ENCODE measurements at regions not wholly inside any gene's neighbourhood (a gene's known extent, or its start where the extent isn't known, plus 50 kb on each side); places are given as distances from the start of the nearest gene placed in this dataset.

- Histone ChIP-seq H3K4me3 (no peak overlapping the region), H3K4me1 (no peaks in the 10 kb centered on the region), H3K27me3 (no peaks in the 10 kb centered on the region), H3K36me3 (no peaks in the 10 kb centered on the region), H3K9me3 (no peaks in the 10 kb centered on the region), H3K27ac (no peak overlapping the region)
- WGBS, 2 donors, result 86 to 100% methylated on average over 1 of the region's 1 CpG
- no peak for DNase-seq (ENCODE audit: low spot score in 2 of 2)
- TF ChIP-seq POLR2A (IDR thresholded peaks at IDR 0.05) (no peak), EP300 (IDR thresholded peaks at IDR 0.05) (no peak)
- TF ChIP-seq, protein P1, sequence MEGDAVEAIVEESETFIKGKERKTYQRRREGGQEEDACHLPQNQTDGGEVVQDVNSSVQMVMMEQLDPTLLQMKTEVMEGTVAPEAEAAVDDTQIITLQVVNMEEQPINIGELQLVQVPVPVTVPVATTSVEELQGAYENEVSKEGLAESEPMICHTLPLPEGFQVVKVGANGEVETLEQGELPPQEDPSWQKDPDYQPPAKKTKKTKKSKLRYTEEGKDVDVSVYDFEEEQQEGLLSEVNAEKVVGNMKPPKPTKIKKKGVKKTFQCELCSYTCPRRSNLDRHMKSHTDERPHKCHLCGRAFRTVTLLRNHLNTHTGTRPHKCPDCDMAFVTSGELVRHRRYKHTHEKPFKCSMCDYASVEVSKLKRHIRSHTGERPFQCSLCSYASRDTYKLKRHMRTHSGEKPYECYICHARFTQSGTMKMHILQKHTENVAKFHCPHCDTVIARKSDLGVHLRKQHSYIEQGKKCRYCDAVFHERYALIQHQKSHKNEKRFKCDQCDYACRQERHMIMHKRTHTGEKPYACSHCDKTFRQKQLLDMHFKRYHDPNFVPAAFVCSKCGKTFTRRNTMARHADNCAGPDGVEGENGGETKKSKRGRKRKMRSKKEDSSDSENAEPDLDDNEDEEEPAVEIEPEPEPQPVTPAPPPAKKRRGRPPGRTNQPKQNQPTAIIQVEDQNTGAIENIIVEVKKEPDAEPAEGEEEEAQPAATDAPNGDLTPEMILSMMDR (IDR thresholded peaks at IDR 0.05), result no peak
Observed at GRCh38 chr14:97624985-97625384, 827.8 kb downstream of the VRK1 start.

DNA sequence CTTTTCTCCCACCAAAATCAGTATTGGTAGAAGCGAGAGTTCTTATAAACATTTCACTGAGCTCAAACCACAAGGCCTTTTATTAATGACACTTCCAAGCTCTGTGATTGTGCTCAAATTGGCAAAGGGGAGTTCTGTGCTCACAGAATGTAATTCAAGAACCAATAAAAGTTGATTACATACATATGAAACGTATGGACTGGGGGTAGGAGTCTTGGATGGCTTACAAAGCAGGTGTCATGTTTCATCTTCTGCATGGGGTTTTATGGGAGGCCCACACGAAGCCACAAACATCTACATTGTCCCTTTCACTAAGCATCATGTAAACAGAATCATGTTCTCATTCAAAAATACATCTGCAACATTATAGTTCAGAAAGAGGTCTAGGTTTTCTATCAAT, 828.3 kb downstream of the VRK1 start:
- 23 to 30% methylated on average over 3 of the region's 3 CpGs for WGBS, 2 donors
- no peak for DNase-seq (ENCODE audit: low spot score in 2 of 2)
- no peak overlapping the region for H3K4me3 ChIP-seq
- no peak for TF ChIP-seq EP300 (IDR thresholded peaks at IDR 0.05)
- no peaks in the 10 kb centered on the region for H3K9me3 ChIP-seq
- H3K27me3 ChIP-seq, result no peaks in the 10 kb centered on the region
- no peaks in the 10 kb centered on the region for H3K36me3 ChIP-seq
- H3K4me1 ChIP-seq, result no peaks in the 10 kb centered on the region
- H3K27ac ChIP-seq, result no peak overlapping the region

GRCh38 chr14:97626088-97626487, 828.9 kb downstream of the VRK1 start:
- no peak for DNase-seq (ENCODE audit: low spot score in 2 of 2)
- Histone ChIP-seq H3K27me3 (no peaks in the 10 kb centered on the region), H3K36me3 (no peaks in the 10 kb centered on the region), H3K4me1 (no peaks in the 10 kb centered on the region), H3K4me3 (no peak overlapping the region), H3K27ac (no peak overlapping the region), H3K9me3 (no peaks in the 10 kb centered on the region)
- TF ChIP-seq, protein P1 (IDR thresholded peaks at IDR 0.05), result no peak
- no peak for TF ChIP-seq POLR2A (IDR thresholded peaks at IDR 0.05)
- TF ChIP-seq EP300 (IDR thresholded peaks at IDR 0.05), result no peak
- 41 to 50% methylated on average over 4 of the region's 4 CpGs for WGBS, 2 donors

DNA sequence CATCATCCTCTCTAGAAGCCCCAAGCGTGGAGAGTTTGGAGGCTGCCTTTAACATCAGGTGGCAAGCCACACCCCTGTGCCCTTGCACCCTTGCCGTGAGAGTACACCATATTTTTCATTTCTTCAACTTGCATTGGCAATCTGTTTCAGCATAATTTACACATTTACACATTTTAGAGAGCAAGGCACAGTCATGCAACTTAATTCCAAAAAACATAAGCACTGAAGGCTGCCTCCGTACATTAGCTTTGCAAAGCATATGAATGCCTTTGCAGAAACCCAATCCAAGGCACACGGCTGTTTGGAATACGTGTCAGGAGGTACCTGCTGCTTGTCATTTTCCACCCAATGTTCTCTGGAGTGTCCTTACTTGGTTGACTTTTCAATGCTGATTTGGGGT, 833.1 kb downstream of the VRK1 start:
- no peaks in the 10 kb centered on the region for H3K36me3 ChIP-seq
- no peak overlapping the region for H3K4me3 ChIP-seq
- H3K9me3 ChIP-seq, result no peaks in the 10 kb centered on the region
- no peak overlapping the region for H3K27ac ChIP-seq
- 69% methylated on average over 5 of the region's 5 CpGs for WGBS, 2 donors
- H3K27me3 ChIP-seq, result no peaks in the 10 kb centered on the region
- TF ChIP-seq POLR2A (IDR thresholded peaks at IDR 0.05) (no peak), EP300 (IDR thresholded peaks at IDR 0.05) (no peak)
- TF ChIP-seq, protein P1 (IDR thresholded peaks at IDR 0.05), result no peak
- no peak for DNase-seq (ENCODE audit: low spot score in 2 of 2)
- H3K4me1 ChIP-seq, result peaks cover 0 to 12% (median 0%) of the 10 kb centered on the region in 4 donors

DNA sequence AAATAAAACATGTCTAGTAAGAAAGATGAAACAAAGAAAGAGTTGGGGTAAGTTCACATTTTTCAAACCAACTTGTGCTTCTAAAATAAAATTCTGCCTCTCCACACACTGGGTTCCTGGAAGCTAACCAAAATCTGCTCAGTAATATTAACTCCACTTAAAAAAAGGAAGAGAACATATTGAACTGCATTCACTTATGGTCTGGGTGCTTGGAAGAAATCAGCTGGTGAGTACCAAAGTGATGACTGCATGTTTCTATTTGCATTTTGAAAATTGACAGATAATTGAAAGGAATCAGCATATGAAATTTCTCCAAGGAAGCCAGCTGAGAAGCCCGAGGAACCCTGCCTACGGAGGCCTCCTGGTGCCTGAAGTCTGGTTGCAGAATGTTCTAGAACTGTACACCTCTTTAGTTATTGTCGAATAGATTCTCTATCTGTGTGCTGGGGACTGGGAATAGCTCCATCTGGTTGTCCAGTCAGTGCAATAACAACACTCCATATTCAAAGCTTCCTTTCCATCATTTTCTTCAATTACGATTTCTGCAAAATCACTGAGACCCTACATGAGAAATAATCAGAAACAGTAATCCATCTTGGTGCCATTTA, 836.1 kb downstream of the VRK1 start:
- Histone ChIP-seq H3K27ac (no peak overlapping the region), H3K9me3 (no peaks in the 10 kb centered on the region), H3K4me3 (no peak overlapping the region), H3K36me3 (no peaks in the 10 kb centered on the region), H3K27me3 (no peaks in the 10 kb centered on the region), H3K4me1 (peaks cover 0 to 12% (median 0%) of the 10 kb centered on the region in 4 donors)
- no peak for DNase-seq (ENCODE audit: low spot score in 2 of 2)
- 81 to 82% methylated on average over 4 of the region's 4 CpGs for WGBS, 2 donors
- TF ChIP-seq EP300 (IDR thresholded peaks at IDR 0.05) (no peak), POLR2A (IDR thresholded peaks at IDR 0.05) (no peak)
- TF ChIP-seq, protein P1 (IDR thresholded peaks at IDR 0.05), result no peak

DNA sequence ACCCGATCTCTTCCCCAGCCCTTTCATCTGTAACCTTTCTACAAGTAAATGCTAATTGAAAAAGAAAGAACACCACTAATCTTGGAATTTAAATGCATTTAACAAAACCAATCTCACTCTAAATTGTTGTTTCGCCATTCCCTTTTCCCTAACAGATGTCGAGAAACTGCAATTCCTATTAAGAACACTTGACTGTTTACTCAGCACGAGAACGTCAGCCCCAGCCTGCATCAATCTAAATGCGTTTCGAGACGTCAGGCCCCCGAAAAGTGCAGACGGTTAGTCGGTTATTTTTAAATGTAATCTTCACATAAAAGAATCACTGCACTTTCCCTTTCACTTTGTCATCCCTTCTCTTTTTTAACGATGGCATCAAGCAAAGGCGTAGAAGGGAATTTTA, 837.6 kb downstream of the VRK1 start:
- WGBS, 2 donors, result 24 to 26% methylated on average over 13 of the region's 13 CpGs

More for the DNA sequence above, 837.6 kb downstream of the VRK1 start:
- no peak overlapping the region for H3K27ac ChIP-seq
- H3K27me3 ChIP-seq, result no peaks in the 10 kb centered on the region
- H3K36me3 ChIP-seq, result no peaks in the 10 kb centered on the region
- TF ChIP-seq, protein P1 (IDR thresholded peaks at IDR 0.05), result no peak
- TF ChIP-seq EP300 (IDR thresholded peaks at IDR 0.05), result no peak
- TF ChIP-seq POLR2A (IDR thresholded peaks at IDR 0.05), result no peak
- no peaks in the 10 kb centered on the region for H3K9me3 ChIP-seq
- no peak for DNase-seq (ENCODE audit: low spot score in 2 of 2)
- peaks cover 0 to 12% (median 0%) of the 10 kb centered on the region in 4 donors for H3K4me1 ChIP-seq
- peak overlapping the region in 2 of 4 donors; percentile 13 to 38 for H3K4me3 ChIP-seq
